Tibial artery (tissue), 4 donors: ENCODE measurements at regions not wholly inside any gene's neighbourhood (a gene's known extent, or its start where the extent isn't known, plus 50 kb on each side); places are given as distances from the start of the nearest gene placed in this dataset.

Experiments
- DNase-seq, 2 donors: peaks; one replicate each; pipeline ENCODE4 v3.0.0-alpha.2; 2019
- H3K27ac ChIP-seq, 2 donors: fragments of 200-600 bp; sonication (generic) in 1 of 2; 1 replicate in 1 of 2; 2 replicates in 1 of 2; pipeline ENCODE4 v1.5.1; 2018 to 2019; ENCODE audit warnings: mild to moderate bottlenecking in 1 of 2
- H3K27me3 ChIP-seq, 2 donors: fragments of 200-600 bp; sonication (generic) in 1 of 2; one replicate each; pipeline versions ENCODE4 v1.5.1 to v1.6.0; 2016 to 2019
- H3K36me3 ChIP-seq, 3 donors: fragments of 200-600 bp; sonication (generic) in 2 of 3; one replicate each; pipeline ENCODE4 v1.5.1; 2016 to 2019; ENCODE audit warnings: mild to moderate bottlenecking in 2 of 3
- H3K4me1 ChIP-seq, 4 donors: fragments of 200-600 bp; sonication (generic) in 2 of 4; 1 replicate in 3 of 4; 2 replicates in 1 of 4; pipeline ENCODE4 v1.5.1; 2016 to 2019
- H3K4me3 ChIP-seq, 2 donors: fragments of 200-600 bp; sonication (generic) in 1 of 2; 1 replicate in 1 of 2; 2 replicates in 1 of 2; pipeline ENCODE4 v1.5.1; 2018 to 2019; ENCODE audit warnings: mild to moderate bottlenecking in 2 of 2
- H3K9me3 ChIP-seq, 3 donors: fragments of 200-600 bp; sonication (generic) in 1 of 3; one replicate each; pipeline ENCODE4 v1.5.1; 2016 to 2019
- intact Hi-C: fragments of 100-400 bp; cut with DNase I; formaldehyde crosslinking; loops from one replicate; pipeline ENCODE4 v1.15.0; 2023; ENCODE audit warnings: low total_unique reads
- TF ChIP-seq, protein P1 (sequence below), 2 experiments: fragments of 200-600 bp in 1 of 2; fragments of 450-650 bp in 1 of 2; IDR thresholded peaks; one replicate each; pipeline ENCODE4 v1.5.1; 2017 to 2019; ENCODE audit warnings: antibody characterized with exemption in 2 of 2, mild to moderate bottlenecking in 1 of 2, moderate library complexity in 1 of 2

DNA sequence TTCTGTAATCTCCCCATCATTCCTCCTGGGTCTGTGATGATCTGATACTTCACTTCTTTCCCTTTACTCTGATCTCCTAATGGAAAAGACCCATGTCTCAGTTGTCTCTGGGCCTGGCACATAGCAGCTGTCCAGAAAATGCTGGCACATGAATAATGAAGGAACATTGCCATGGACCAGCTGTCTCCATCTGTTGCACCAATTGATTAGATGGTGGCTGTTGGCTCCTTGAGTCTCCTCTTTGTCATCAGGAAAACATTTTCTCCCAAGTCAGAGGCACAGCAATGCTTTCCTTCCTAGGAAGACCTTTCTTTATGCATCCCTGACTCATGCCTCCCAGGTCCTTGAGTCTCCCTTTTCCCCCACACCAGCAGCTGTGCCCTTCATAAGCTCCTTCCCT is 286.2 kb upstream of the CXCR4 start:
- TF ChIP-seq, protein P1, sequence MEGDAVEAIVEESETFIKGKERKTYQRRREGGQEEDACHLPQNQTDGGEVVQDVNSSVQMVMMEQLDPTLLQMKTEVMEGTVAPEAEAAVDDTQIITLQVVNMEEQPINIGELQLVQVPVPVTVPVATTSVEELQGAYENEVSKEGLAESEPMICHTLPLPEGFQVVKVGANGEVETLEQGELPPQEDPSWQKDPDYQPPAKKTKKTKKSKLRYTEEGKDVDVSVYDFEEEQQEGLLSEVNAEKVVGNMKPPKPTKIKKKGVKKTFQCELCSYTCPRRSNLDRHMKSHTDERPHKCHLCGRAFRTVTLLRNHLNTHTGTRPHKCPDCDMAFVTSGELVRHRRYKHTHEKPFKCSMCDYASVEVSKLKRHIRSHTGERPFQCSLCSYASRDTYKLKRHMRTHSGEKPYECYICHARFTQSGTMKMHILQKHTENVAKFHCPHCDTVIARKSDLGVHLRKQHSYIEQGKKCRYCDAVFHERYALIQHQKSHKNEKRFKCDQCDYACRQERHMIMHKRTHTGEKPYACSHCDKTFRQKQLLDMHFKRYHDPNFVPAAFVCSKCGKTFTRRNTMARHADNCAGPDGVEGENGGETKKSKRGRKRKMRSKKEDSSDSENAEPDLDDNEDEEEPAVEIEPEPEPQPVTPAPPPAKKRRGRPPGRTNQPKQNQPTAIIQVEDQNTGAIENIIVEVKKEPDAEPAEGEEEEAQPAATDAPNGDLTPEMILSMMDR (IDR thresholded peaks at IDR 0.05): no peak
- Histone ChIP-seq H3K9me3 (no peaks in the 10 kb centered on the region), H3K36me3 (no peaks in the 10 kb centered on the region), H3K27me3 (peaks cover 0 to 3% of the 10 kb centered on the region in 2 donors), H3K4me3 (no peak overlapping the region), H3K27ac (no peak overlapping the region), H3K4me1 (no peaks in the 10 kb centered on the region)
- no peak for DNase-seq
- intact Hi-C loops: no loop called here

DNA sequence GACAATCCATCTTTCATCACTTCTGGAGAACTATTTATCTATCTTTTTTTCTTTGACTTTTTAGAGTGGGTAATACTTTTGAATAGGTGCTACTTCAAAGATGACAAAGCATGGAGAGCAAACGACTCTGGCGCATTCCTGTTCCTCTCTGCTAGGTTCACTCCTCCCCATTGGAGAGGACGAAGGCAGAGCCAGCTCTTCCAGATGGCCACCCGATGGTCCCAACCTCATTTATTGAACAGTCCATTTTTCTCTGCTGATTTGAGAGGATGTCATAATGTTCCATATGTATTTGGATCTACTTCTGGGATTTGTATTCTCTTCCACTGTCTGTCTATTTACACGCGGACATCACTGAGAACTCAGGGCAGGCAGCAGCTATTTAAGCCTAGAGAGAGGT is 284.3 kb upstream of the CXCR4 start:
- Histone ChIP-seq H3K36me3 (no peaks in the 10 kb centered on the region), H3K4me1 (no peaks in the 10 kb centered on the region), H3K9me3 (no peaks in the 10 kb centered on the region), H3K27ac (no peak overlapping the region), H3K4me3 (no peak overlapping the region), H3K27me3 (peaks cover 0 to 3% of the 10 kb centered on the region in 2 donors)
- DNase-seq: no peak
- TF ChIP-seq, protein P1 (IDR thresholded peaks at IDR 0.05): no peak
- intact Hi-C loops: no loop called here

DNA sequence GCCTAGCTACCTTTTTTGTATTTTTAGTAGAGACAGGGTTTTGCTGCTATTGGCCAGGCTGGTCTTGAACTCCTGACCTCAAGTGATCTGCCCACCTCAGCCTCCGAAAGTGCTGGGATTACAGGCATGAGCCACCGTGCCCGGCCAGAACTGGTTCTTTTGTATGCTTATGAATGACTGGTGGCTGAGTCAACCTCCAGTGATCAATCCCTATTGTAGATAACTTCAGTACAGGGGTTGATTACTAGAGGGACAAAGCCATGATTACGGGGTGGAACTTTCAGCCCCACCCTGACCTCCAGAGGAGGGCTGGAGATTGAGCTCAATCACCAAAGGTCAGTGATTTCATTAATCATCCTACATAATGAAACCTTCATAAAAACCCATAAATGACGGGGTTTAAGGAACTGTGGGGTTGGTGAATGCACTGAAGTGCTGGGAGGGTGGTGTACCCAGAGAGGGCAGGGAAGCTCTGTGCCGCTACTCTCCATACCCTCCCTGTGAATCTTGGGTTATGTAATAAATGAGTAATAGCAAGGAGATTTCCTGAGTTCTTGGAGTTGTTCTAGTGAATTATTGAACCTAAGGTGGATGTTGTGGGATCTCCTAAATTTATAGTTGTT is 281.8 kb upstream of the CXCR4 start:
- no peaks in the 10 kb centered on the region for H3K36me3 ChIP-seq
- no peak overlapping the region for H3K4me3 ChIP-seq
- TF ChIP-seq, protein P1 (IDR thresholded peaks at IDR 0.05): no peak
- H3K27me3 ChIP-seq: peaks cover 0 to 3% of the 10 kb centered on the region in 2 donors
- no peaks in the 10 kb centered on the region for H3K4me1 ChIP-seq
- DNase-seq: no peak
- H3K9me3 ChIP-seq: no peaks in the 10 kb centered on the region
- intact Hi-C loops: no loop called here
- no peak overlapping the region for H3K27ac ChIP-seq

GRCh38 chr2:136395582-136395981 is 277.6 kb upstream of the CXCR4 start:
- H3K27me3 ChIP-seq: no peaks in the 10 kb centered on the region
- no peaks in the 10 kb centered on the region for H3K36me3 ChIP-seq
- TF ChIP-seq, protein P1 (IDR thresholded peaks at IDR 0.05): no peak
- intact Hi-C loops: no loop called here
- H3K4me1 ChIP-seq: no peaks in the 10 kb centered on the region
- no peak overlapping the region for H3K4me3 ChIP-seq
- no peak for DNase-seq
- H3K9me3 ChIP-seq: no peaks in the 10 kb centered on the region
- no peak overlapping the region for H3K27ac ChIP-seq

DNA sequence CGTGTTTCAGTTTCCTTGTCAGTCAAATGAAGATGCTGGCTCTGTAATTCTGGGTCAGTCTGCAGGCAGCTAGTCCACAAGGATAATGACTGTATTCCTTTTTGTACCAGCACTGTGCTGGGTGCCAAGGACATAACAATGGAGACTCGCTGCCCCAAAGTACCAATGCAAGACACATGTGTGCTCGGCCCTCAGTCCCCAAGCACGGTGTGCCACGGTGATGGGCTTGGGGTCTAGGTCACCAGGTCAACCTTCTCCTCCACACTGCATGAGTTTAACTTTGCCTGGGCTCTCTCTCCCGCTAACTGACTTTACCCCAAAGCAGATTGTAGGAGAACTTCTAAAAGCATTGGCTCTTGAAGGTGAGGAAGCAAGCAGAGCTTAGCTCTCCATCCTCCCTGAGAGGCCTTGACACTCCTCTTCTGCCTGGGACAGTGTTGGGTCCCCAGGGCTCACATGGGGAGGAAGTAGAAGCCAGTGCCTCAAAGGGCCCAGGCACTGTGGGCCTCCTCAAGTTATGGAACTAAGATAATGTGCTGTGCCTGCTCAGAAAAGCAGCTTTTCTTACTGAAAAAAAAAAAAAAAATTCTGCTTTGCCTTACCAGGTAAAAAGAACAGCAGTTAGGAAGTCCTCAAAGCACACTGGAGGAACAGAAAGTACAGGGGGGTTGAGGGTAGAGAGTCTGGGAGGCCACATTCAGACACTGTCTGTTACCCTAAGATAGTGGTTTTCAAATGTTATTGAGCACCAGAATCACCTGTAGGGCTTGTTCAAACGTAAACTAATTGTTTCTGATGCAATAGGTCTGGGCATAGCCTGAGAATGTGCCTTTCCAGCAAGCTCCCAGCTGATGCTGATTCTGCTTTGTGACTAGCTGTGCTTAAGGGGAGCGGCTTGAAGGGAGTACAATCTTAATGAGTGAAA is 276.4 kb upstream of the CXCR4 start:
- no peak for DNase-seq
- H3K9me3 ChIP-seq: no peaks in the 10 kb centered on the region
- intact Hi-C loops: no loop called here
- no peaks in the 10 kb centered on the region for H3K36me3 ChIP-seq
- no peaks in the 10 kb centered on the region for H3K27me3 ChIP-seq
- H3K4me3 ChIP-seq: no peak overlapping the region
- H3K27ac ChIP-seq: no peak overlapping the region
- no peaks in the 10 kb centered on the region for H3K4me1 ChIP-seq
- TF ChIP-seq, protein P1 (IDR thresholded peaks at IDR 0.05): no peak
